OCI-LY1 (cell line): ENCODE measurements at regions not wholly inside any gene's neighbourhood (a gene's known extent, or its start where the extent isn't known, plus 50 kb on each side); places are given as distances from the start of the nearest gene placed in this dataset.
"Not testable (repeated sequence)": the region's sequence is repeated elsewhere in the genome, so short reads cannot be mapped to it uniquely, and the experiment has no call there.

ENCODE experiments used
- H2AFZ ChIP-seq: fragments of 200-600 bp; sonication (generic), shearing (Covaris generic); 2 replicates; pipeline ENCODE4 v1.6.0; 2014; ENCODE audit warnings: antibody characterized with exemption, mild to moderate bottlenecking, low read length
- H3F3A ChIP-seq: fragments of 200-600 bp; sonication (generic), shearing (Covaris generic); 2 replicates; pipeline ENCODE4 v1.6.0; 2014; ENCODE audit warnings: mild to moderate bottlenecking, antibody characterized with exemption, low read length, moderate library complexity; ENCODE audit not compliant: insufficient read depth
- H3K27ac ChIP-seq: fragments of 200-600 bp; sonication (generic); 2 replicates; pipeline ENCODE4 v1.5.1; 2014; ENCODE audit warnings: low read length, mixed run types, mild to moderate bottlenecking, low read depth; ENCODE audit not compliant: poor library complexity, severe bottlenecking
- H3K27me3 ChIP-seq: fragments of 200-600 bp; sonication (generic); 2 replicates; pipeline ENCODE4 v1.6.0; 2014; ENCODE audit warnings: antibody characterized with exemption, mild to moderate bottlenecking, low read length, moderate library complexity; ENCODE audit not compliant: insufficient read depth
- H3K36me3 ChIP-seq: fragments of 200-600 bp; sonication (generic); 2 replicates; pipeline ENCODE4 v1.6.1; 2014; ENCODE audit warnings: mild to moderate bottlenecking, antibody characterized with exemption, low read length, moderate library complexity, mixed read lengths; ENCODE audit not compliant: insufficient read depth
- H3K4me1 ChIP-seq: fragments of 200-600 bp; sonication (generic); 2 replicates; pipeline ENCODE4 v1.5.1; 2014; ENCODE audit warnings: mild to moderate bottlenecking, low read length, moderate library complexity; ENCODE audit not compliant: insufficient read depth, severe bottlenecking
- H3K4me2 ChIP-seq: fragments of 200-600 bp; sonication (generic), shearing (Covaris generic); 2 replicates; pipeline ENCODE4 v1.6.1; 2014; ENCODE audit warnings: low read length
- H3K4me3 ChIP-seq: fragments of 200-600 bp; sonication (generic); 2 replicates; pipeline ENCODE4 v1.5.1; 2014; ENCODE audit warnings: low read length, low read depth, mild to moderate bottlenecking, mixed read lengths; ENCODE audit not compliant: poor library complexity, severe bottlenecking
- H3K79me2 ChIP-seq: fragments of 200-600 bp; shearing (Covaris generic); 2 replicates; pipeline ENCODE4 v1.6.1; 2016; ENCODE audit warnings: mixed run types, low read length, mixed read lengths; ENCODE audit not compliant: insufficient read depth
- H3K9ac ChIP-seq: fragments of 200-600 bp; sonication (generic), shearing (Covaris generic); 2 replicates; pipeline ENCODE4 v1.6.1; 2014; ENCODE audit warnings: mild to moderate bottlenecking, low read length, mixed read lengths
- H3K9me2 ChIP-seq: fragments of 200-600 bp; sonication (generic), shearing (Covaris generic); 2 replicates; pipeline ENCODE4 v1.6.1; 2014; ENCODE audit warnings: low read depth, mild to moderate bottlenecking, low read length, mixed read lengths
- H3K9me3 ChIP-seq: fragments of 200-600 bp; shearing (Covaris generic); 2 replicates; pipeline ENCODE4 v1.6.1; 2014; ENCODE audit warnings: low read length, mixed read lengths
- H4K20me1 ChIP-seq: fragments of 200-600 bp; sonication (generic), shearing (Covaris generic); 2 replicates; pipeline ENCODE4 v1.6.0; 2016; ENCODE audit warnings: mild to moderate bottlenecking, low read length; ENCODE audit not compliant: insufficient read depth
- EZH2 ChIP-seq: fragments of 200-600 bp; sonication (generic), shearing (Covaris generic); IDR thresholded peaks from 2 replicates; pipeline ENCODE4 v1.8.0; 2017; ENCODE audit warnings: borderline replicate concordance, mixed run types, mild to moderate bottlenecking, antibody characterized with exemption, low read length, moderate library complexity, mixed read lengths
- TF ChIP-seq, protein P1 (sequence below): fragments of 200-600 bp; sonication (generic), shearing (Covaris generic); IDR thresholded peaks from 2 replicates; pipeline ENCODE4 v1.5.1; 2017; ENCODE audit warnings: mild to moderate bottlenecking, antibody characterized with exemption, low read length, moderate library complexity, mixed read lengths

GRCh38 chr20:26208296-26209091, 511.8 kb upstream of the ZNF337 start:
- Histone ChIP-seq H3K27me3 (no peaks in the 10 kb centered on the region), H2AFZ (no peak overlapping the region), H3K9ac (no peak overlapping the region), H3K9me3 (no peaks in the 10 kb centered on the region), H3K4me1 (no peaks in the 10 kb centered on the region), H3K27ac (no peak overlapping the region), H3K4me3 (no peak overlapping the region), H3F3A (no peaks in the 10 kb centered on the region), H3K79me2 (no peaks in the 10 kb centered on the region), H3K9me2 (no peaks in the 10 kb centered on the region), H3K36me3 (no peaks in the 10 kb centered on the region), H4K20me1 (no peaks in the 10 kb centered on the region), H3K4me2 (no peak overlapping the region)
- no peak for TF ChIP-seq EZH2
- TF ChIP-seq, protein P1, sequence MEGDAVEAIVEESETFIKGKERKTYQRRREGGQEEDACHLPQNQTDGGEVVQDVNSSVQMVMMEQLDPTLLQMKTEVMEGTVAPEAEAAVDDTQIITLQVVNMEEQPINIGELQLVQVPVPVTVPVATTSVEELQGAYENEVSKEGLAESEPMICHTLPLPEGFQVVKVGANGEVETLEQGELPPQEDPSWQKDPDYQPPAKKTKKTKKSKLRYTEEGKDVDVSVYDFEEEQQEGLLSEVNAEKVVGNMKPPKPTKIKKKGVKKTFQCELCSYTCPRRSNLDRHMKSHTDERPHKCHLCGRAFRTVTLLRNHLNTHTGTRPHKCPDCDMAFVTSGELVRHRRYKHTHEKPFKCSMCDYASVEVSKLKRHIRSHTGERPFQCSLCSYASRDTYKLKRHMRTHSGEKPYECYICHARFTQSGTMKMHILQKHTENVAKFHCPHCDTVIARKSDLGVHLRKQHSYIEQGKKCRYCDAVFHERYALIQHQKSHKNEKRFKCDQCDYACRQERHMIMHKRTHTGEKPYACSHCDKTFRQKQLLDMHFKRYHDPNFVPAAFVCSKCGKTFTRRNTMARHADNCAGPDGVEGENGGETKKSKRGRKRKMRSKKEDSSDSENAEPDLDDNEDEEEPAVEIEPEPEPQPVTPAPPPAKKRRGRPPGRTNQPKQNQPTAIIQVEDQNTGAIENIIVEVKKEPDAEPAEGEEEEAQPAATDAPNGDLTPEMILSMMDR, result no peak

GRCh38 chr20:26207967-26208295, 511.3 kb upstream of the ZNF337 start:
- not testable (repeated sequence) for H3K4me3 ChIP-seq, H3K9ac ChIP-seq, H3K4me2 ChIP-seq, H4K20me1 ChIP-seq, H3K9me2 ChIP-seq, H3K36me3 ChIP-seq, H2AFZ ChIP-seq, H3K4me1 ChIP-seq, H3F3A ChIP-seq, H3K9me3 ChIP-seq, H3K27ac ChIP-seq, H3K79me2 ChIP-seq, H3K27me3 ChIP-seq

- no peak overlapping the region for H3K27ac ChIP-seq
- no peak overlapping the region for H3K9ac ChIP-seq
- H3K4me2 ChIP-seq, result no peak overlapping the region
- no peaks in the 10 kb centered on the region for H3F3A ChIP-seq
- H3K9me3 ChIP-seq, result no peaks in the 10 kb centered on the region
- no peaks in the 10 kb centered on the region for H4K20me1 ChIP-seq
- no peaks in the 10 kb centered on the region for H3K36me3 ChIP-seq
- no peak overlapping the region for H3K4me3 ChIP-seq
- H3K27me3 ChIP-seq, result no peaks in the 10 kb centered on the region
- H3K4me1 ChIP-seq, result no peaks in the 10 kb centered on the region
- no peaks in the 10 kb centered on the region for H3K9me2 ChIP-seq
- no peak overlapping the region for H2AFZ ChIP-seq
- no peaks in the 10 kb centered on the region for H3K79me2 ChIP-seq
- TF ChIP-seq, protein P1, result no peak
- no peak for TF ChIP-seq EZH2
Measured at GRCh38 chr20:26207237-26207966, 510.7 kb upstream of the ZNF337 start.

DNA sequence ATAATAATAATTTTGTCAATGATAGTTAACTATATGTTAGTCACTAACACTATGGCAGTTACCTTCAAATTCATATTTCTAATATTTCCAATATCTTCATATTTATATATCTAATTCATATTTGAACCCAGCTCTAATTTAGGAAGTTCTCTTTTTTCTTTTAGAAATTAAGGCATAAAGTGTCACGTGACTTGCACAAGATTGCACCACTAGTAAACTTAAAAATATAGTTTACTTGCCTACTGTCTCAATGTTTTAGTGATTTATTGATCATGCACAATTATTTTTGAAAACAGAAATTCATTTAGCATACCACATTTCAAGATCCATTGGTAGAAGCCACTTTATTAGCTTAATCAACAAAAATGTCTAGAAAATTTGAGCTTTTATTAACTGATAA, 508.7 kb upstream of the ZNF337 start:
- H3K9ac ChIP-seq, result no peak overlapping the region
- no peaks in the 10 kb centered on the region for H3K9me3 ChIP-seq
- no peaks in the 10 kb centered on the region for H4K20me1 ChIP-seq
- no peak overlapping the region for H2AFZ ChIP-seq
- H3K36me3 ChIP-seq, result no peaks in the 10 kb centered on the region
- no peaks in the 10 kb centered on the region for H3F3A ChIP-seq
- no peaks in the 10 kb centered on the region for H3K9me2 ChIP-seq
- H3K79me2 ChIP-seq, result no peaks in the 10 kb centered on the region
- H3K4me2 ChIP-seq, result no peak overlapping the region
- H3K27me3 ChIP-seq, result no peaks in the 10 kb centered on the region
- H3K4me3 ChIP-seq, result no peak overlapping the region
- TF ChIP-seq, protein P1, result no peak
- TF ChIP-seq EZH2, result no peak
- H3K27ac ChIP-seq, result no peak overlapping the region
- H3K4me1 ChIP-seq, result no peaks in the 10 kb centered on the region

GRCh38 chr20:26201026-26201425, 504.4 kb upstream of the ZNF337 start:
- H3K4me3 ChIP-seq, H3F3A ChIP-seq, H3K79me2 ChIP-seq, H3K4me2 ChIP-seq, H3K9me3 ChIP-seq, H2AFZ ChIP-seq, H3K36me3 ChIP-seq, H3K4me1 ChIP-seq, H3K27ac ChIP-seq, H3K27me3 ChIP-seq, H4K20me1 ChIP-seq, H3K9me2 ChIP-seq, H3K9ac ChIP-seq: not testable (repeated sequence)
